ENCODE measurements at regions not wholly inside any gene's neighbourhood (a gene's known extent, or its start where the extent isn't known, plus 50 kb on each side); places are given as distances from the start of the nearest gene placed in this dataset.

DNA sequence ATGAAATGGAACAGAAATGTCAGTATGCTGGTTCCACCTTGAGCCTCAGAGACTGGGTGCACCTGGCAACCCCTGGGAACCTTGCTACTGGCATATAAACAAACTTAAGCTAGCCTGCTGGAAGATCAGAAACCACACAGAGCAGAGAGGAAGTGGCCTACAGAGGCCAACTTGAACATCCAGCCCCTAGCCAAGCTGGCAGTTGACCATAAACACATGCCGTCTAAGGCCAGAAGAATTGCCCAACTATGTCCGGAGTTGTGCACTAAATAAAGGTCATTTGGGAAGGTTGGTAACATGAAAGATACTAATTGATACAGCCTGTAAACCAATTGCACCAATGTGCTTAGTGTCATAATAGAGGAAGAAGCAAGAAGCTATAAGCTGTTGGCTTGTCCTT, 266.6 kb upstream of the BTBD3 start:
- H3K27ac ChIP-seq = no peak overlapping the region
- no peaks in the 10 kb centered on the region for H3K9me3 ChIP-seq
- no peak for ATAC-seq
- no peak overlapping the region for H3K4me3 ChIP-seq
- 32 to 53% methylated on average over 2 of the region's 2 CpGs for WGBS, 2 donors (ENCODE audit: low coverage in 1 of 2)
- TF ChIP-seq POLR2AphosphoS5 (IDR thresholded peaks at IDR 0.05) (peak; percentile 37), EP300 (IDR thresholded peaks at IDR 0.05) (no peak), POLR2A (IDR thresholded peaks at IDR 0.05) (no peak)
- H3K27me3 ChIP-seq = no peaks in the 10 kb centered on the region
- H3K36me3 ChIP-seq = no peaks in the 10 kb centered on the region
- H3K4me1 ChIP-seq = no peaks in the 10 kb centered on the region

GRCh38 chr20:11651647-11652046, 266.0 kb upstream of the BTBD3 start:
- TF ChIP-seq CTCF (IDR thresholded peaks at IDR 0.05) = no peak
- no peak for TF ChIP-seq EP300 (IDR thresholded peaks at IDR 0.05)
- no peak for TF ChIP-seq POLR2A (IDR thresholded peaks at IDR 0.05)
- TF ChIP-seq POLR2AphosphoS5 (IDR thresholded peaks at IDR 0.05) = no peak
- Histone ChIP-seq H3K4me3 (no peak overlapping the region), H3K36me3 (no peaks in the 10 kb centered on the region), H3K9me3 (no peaks in the 10 kb centered on the region), H3K27ac (no peak overlapping the region), H3K4me1 (no peaks in the 10 kb centered on the region), H3K27me3 (no peaks in the 10 kb centered on the region)
- no peak for ATAC-seq

GRCh38 chr20:11652128-11652527, 265.6 kb upstream of the BTBD3 start:
- Histone ChIP-seq H3K27me3 (no peaks in the 10 kb centered on the region), H3K4me1 (no peaks in the 10 kb centered on the region), H3K9me3 (no peaks in the 10 kb centered on the region), H3K36me3 (no peaks in the 10 kb centered on the region), H3K27ac (no peak overlapping the region), H3K4me3 (no peak overlapping the region)
- WGBS, 2 donors (ENCODE audit: low coverage in 1 of 2) = 48 to 61% methylated on average over 3 of the region's 3 CpGs
- TF ChIP-seq CTCF (IDR thresholded peaks at IDR 0.05) = no peak
- TF ChIP-seq EP300 (IDR thresholded peaks at IDR 0.05) = no peak
- no peak for TF ChIP-seq POLR2AphosphoS5 (IDR thresholded peaks at IDR 0.05)
- no peak for TF ChIP-seq POLR2A (IDR thresholded peaks at IDR 0.05)
- no peak for ATAC-seq

DNA sequence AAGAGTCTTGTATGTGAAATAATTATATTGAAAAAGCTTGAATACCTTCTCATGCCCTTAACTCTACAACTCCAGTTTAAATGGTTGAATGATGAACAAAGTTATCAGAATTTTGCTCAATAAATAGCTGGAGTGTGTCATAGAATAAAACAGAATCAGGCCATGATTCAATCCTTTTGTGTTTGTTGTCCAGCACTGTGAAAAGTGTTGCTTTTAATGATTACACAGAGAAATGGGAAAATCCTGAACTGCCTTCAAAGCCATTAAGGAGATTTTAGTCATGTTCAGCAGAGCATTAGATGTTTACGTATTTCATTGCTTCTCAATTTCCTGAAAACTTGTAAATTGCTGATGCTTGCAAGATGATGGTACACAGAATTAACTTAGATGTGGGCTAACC, 262.9 kb upstream of the BTBD3 start:
- no peaks in the 10 kb centered on the region for H3K4me1 ChIP-seq
- H3K27me3 ChIP-seq = no peaks in the 10 kb centered on the region
- 100% methylated on average over 1 of the region's 1 CpG for WGBS, 2 donors (ENCODE audit: low coverage in 1 of 2)
- H3K9me3 ChIP-seq = no peaks in the 10 kb centered on the region
- no peak for ATAC-seq
- no peak overlapping the region for H3K4me3 ChIP-seq
- H3K36me3 ChIP-seq = no peaks in the 10 kb centered on the region
- no peak overlapping the region for H3K27ac ChIP-seq
- TF ChIP-seq EP300 (IDR thresholded peaks at IDR 0.05) (no peak), CTCF (IDR thresholded peaks at IDR 0.05) (no peak), POLR2AphosphoS5 (IDR thresholded peaks at IDR 0.05) (no peak), POLR2A (IDR thresholded peaks at IDR 0.05) (no peak)

DNA sequence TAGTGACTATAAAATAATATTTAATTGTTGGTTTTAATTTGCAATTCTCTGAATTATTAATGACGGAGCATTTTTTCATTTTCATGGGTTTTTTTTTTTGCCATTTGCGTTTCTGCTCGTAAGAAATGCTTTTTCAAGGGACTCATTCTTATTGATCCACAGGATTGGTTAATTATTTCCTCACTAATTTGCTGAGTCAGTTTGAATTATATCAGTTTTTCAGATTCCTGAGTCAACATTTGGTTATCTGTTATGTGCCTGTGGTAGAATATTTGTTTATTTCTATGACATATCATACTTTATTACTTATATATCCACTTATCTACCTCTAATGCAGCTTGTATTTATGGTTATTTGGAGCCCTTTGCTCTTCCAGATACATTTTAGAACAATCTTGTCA, 257.0 kb upstream of the BTBD3 start:
- no peak overlapping the region for H3K27ac ChIP-seq
- no peaks in the 10 kb centered on the region for H3K36me3 ChIP-seq
- no peak for TF ChIP-seq EP300 (IDR thresholded peaks at IDR 0.05)
- no peak for TF ChIP-seq POLR2AphosphoS5 (IDR thresholded peaks at IDR 0.05)
- no peak for TF ChIP-seq CTCF (IDR thresholded peaks at IDR 0.05)
- TF ChIP-seq POLR2A (IDR thresholded peaks at IDR 0.05) = no peak
- H3K9me3 ChIP-seq = no peaks in the 10 kb centered on the region
- no peaks in the 10 kb centered on the region for H3K27me3 ChIP-seq
- ATAC-seq = no peak
- H3K4me1 ChIP-seq = no peaks in the 10 kb centered on the region
- no peak overlapping the region for H3K4me3 ChIP-seq
- 83 to 97% methylated on average over 3 of the region's 3 CpGs for WGBS, 2 donors (ENCODE audit: low coverage in 1 of 2)
